ENCODE measurements at regions not wholly inside any gene's neighbourhood (a gene's known extent, or its start where the extent isn't known, plus 50 kb on each side); places are given as distances from the start of the nearest gene placed in this dataset.

DNA sequence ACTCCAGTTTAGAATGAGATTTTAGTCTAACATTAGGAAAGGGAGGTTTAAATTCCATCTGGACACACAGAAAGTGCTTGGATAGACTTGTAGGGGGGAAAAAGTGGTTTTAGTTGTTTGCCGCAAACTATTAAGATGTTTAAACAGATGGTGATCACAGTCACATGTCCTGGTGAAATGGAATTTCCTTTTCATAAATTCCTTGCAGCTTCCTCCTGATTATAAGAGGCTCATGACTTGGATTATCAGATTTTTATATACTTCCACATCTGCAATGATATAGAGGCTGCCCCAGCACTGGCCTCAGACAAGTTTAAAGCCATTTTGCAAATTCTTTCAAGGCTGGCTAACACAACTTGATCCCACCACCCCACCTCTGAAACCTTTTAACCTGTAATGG is 106.4 kb upstream of the ARMC3 start:
- TF ChIP-seq, protein P1, sequence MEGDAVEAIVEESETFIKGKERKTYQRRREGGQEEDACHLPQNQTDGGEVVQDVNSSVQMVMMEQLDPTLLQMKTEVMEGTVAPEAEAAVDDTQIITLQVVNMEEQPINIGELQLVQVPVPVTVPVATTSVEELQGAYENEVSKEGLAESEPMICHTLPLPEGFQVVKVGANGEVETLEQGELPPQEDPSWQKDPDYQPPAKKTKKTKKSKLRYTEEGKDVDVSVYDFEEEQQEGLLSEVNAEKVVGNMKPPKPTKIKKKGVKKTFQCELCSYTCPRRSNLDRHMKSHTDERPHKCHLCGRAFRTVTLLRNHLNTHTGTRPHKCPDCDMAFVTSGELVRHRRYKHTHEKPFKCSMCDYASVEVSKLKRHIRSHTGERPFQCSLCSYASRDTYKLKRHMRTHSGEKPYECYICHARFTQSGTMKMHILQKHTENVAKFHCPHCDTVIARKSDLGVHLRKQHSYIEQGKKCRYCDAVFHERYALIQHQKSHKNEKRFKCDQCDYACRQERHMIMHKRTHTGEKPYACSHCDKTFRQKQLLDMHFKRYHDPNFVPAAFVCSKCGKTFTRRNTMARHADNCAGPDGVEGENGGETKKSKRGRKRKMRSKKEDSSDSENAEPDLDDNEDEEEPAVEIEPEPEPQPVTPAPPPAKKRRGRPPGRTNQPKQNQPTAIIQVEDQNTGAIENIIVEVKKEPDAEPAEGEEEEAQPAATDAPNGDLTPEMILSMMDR (IDR thresholded peaks at IDR 0.05; ENCODE audit: control extremely low read depth, extremely low read depth, low read depth, missing control alignments): no peak
- ChIA-PET CTCF (no interaction called here), POLR2A (no interaction called here)
- no peak for DNase-seq (ENCODE audit: extremely low spot score)

DNA sequence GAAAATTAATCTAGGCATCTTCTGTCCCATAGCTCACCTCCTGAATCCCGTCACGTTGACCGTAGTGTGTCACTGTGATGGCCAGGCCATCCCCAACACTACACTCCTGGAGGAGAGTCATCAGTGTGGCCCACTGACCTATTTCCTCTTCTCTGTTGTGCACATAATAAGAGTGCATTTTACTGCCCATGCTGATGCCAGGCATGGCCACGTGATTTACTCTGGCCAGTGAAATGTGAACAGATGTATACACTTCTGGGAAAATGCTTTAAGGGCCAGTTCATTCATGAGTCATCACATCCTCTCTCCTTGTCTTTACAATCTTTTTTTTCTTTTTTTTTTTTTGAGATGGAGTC is 101.9 kb upstream of the PIP4K2A start:
- no peak for DNase-seq (ENCODE audit: extremely low spot score)
- TF ChIP-seq, protein P1 (IDR thresholded peaks at IDR 0.05; ENCODE audit: control extremely low read depth, extremely low read depth, low read depth, missing control alignments): no peak
- POLR2A ChIA-PET: no interaction called here
- CTCF ChIA-PET: no interaction called here

DNA sequence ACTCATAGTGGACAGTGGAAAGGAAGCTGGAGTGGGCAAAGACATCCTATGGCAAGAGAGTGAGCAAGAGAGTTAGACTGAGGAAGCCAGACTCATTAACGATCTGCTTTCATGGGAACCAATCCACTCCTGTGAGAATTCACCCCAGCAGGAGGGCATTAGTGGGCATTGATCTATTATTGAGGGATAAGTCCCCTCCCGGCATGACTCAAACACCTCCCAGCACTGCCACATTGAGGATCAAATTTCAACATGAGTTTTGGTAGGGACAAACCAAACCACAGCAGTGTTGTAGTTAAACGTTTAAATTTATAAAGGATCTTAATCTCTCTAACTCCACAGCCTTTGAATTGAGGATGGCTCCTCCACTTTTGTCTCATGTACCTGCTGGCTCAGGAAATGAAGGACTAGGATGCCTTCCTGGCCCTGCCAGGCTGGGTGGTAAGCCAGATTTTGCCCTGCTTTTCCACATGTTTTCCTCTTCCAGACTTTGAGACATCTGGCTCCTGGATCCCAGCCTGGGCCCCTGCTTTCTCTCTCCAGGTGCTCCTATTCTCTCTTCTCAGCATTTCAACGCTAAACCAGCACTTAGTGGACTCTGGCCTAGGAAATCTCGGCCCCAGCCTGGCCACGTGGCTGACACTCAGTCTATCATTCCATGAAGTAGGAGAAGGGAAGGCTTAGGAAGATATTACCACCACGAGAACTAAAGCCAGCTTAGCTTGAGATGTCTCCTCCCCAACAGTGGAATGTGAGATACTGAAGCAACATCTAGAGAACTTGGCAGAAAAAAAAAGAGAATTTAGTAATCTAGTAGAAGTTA is 96.5 kb upstream of the PIP4K2A start:
- ChIA-PET CTCF (no interaction called here), POLR2A (no interaction called here)
- TF ChIP-seq, protein P1 (IDR thresholded peaks at IDR 0.05; ENCODE audit: control extremely low read depth, extremely low read depth, low read depth, missing control alignments): no peak
- no peak for DNase-seq (ENCODE audit: extremely low spot score)

DNA sequence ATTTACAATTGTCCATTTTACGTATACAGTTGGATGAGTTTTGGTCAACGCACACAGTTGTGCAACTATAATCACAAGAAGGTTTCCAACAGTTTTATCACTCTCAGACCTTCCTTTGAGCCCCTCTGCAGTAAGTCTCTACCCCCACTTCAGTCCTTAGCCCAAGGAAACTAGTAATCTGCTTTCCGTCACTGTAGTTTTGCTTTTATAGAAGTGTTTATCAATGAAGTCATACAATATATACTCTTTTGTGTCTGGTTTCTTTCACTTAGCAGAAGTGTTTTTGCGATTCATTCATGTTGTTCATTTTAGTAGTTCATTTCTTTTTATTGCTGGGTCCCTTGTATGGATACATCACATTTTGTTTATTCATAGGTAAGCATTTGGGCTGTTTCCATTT is 92.9 kb upstream of the PIP4K2A start:
- TF ChIP-seq, protein P1 (IDR thresholded peaks at IDR 0.05; ENCODE audit: control extremely low read depth, extremely low read depth, low read depth, missing control alignments): no peak
- CTCF ChIA-PET: no interaction called here
- POLR2A ChIA-PET: no interaction called here
- no peak for DNase-seq (ENCODE audit: extremely low spot score)

DNA sequence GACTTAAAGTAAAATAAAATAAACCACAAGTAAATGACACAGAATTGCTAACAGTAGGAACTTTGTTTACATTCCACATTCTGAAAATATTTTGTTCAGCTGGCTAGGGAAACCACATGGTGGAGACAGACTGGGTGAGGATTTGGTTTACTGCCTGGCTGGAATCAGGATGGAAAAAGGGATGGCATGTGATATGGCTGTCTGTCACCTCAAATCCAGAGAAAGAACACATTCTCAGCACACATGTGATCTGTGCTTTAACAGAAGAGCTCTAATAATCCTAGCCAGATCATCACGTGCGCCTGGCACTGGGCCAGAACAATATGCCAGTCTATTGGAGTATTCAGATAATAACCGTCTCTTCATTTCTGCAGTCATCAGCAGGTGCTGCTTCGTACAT is 90.9 kb upstream of the PIP4K2A start:
- CTCF ChIA-PET: interaction anchor here (0.6 kb wide), 1 partner anchor 214 kb away, joined by 3 read pairs; no protein-coding TSS in a partner anchor
- no peak for DNase-seq (ENCODE audit: extremely low spot score)
- POLR2A ChIA-PET: no interaction called here
- TF ChIP-seq, protein P1 (IDR thresholded peaks at IDR 0.05; ENCODE audit: control extremely low read depth, extremely low read depth, low read depth, missing control alignments): no peak

DNA sequence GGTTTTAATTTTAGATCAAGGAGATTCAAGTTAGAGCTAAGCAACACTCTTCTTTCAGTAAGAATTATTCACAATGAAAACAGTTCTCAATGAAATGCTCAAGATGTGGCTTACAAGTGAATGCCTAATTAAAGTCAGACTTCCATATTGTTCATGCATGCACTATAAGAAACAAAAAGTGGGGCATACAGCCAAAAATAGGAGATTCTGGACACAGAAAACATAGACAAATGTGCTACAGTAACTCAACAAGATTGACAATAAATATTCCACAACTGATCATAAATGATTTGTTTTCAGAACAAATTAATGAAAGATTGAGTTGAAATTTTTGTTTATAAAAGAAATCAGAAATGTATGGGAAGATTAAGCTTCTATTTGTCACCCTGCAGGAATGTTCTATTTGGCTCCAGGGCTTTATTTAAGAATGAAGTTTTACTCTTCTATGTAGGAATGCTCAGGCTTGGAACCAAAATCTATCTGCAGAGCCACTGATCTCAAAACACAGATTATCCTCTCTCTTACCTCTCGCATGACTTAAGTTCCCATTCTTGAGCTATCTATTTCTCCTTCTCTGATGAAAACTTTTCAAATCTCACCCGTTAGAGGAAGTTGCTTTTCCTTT is 89.0 kb upstream of the PIP4K2A start:
- ChIA-PET CTCF (interaction anchor here (0.7 to 1.7 kb wide), 2 partner anchors 9 to 169 kb away, joined by 3 to 6 read pairs; no protein-coding TSS in a partner anchor), POLR2A (no interaction called here)
- DNase-seq (ENCODE audit: extremely low spot score): no peak
- TF ChIP-seq, protein P1 (IDR thresholded peaks at IDR 0.05; ENCODE audit: control extremely low read depth, extremely low read depth, low read depth, missing control alignments): no peak
